ENCODE measurements at regions not wholly inside any gene's neighbourhood (a gene's known extent, or its start where the extent isn't known, plus 50 kb on each side); places are given as distances from the start of the nearest gene placed in this dataset.

DNA sequence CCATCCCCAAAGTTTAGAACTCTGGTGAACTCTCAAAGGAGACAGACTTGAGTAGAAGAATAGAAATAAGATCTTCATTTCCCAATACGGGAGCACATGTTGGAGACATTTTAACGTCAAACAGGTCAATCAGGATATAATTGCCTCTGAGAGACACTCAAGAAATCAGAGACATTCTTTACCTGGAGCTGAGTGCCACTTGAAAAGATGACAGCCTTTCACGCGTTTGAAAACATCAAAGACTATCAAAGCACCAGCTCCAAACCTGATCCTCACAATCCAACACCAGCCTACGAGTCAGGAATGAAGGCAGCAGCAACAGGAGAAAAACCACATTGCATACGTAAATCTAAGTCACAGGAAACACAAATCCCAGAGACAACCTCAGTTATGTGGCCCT is 571.5 kb upstream of the CDH4 start:
- TF ChIP-seq CTCF (IDR thresholded peaks at IDR 0.05; ENCODE audit: low read length) (no peak), EZH2 (optimal IDR thresholded peaks at IDR 0.05; ENCODE audit: low read depth, low read length) (no peak), EZH2phosphoT487 (IDR thresholded peaks at IDR 0.05; ENCODE audit: low read length) (no peak)
